Midbrain (tissue), 1 donor: ENCODE measurements at regions not wholly inside any gene's neighbourhood (a gene's known extent, or its start where the extent isn't known, plus 50 kb on each side); places are given as distances from the start of the nearest gene placed in this dataset.

Source experiments
- DNase-seq: peaks from one replicate; lab custom pipeline; 2025; lab: John Stamatoyannopoulos, UW

DNA sequence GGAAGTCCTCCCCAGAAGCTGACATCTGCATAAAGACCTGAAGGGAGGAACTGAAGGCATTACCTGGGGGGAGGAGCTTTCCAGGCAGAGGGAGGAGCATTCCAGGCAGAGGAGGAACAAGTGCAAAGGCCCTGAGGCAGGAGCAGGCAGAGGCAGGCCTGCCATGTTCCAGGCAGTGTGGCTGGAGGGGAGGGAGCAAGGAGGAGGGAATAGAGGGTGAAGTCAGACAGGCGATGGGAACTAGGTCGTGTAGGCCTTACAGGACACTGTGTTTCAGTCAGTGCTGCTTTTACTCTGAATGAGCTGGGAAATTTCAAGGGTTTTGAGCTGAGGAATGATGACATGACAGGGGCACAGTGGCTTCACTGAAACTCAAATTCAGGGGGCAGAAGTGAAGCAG lies 292.7 kb downstream of the BCOR start:
- DNase-seq: no peak

DNA sequence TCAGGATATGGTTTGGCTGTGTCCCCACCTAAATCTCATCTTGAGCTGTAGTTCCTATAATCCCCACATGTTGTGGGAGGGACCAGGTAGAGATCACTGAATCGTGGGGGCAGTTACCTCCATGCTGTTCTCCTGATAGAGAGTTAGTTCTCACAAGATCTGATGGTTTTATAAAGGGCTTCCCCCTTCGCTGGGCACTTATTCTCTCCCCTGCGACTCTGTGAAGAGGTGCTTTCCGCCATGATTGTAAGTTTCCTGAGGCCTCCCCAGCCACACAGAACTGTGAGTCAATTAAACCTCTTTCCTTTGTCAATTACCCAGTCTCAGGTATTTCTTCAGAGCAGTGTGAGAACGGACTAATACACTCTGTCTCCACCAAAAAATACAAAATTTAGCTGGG lies 291.9 kb downstream of the BCOR start:
- no peak for DNase-seq

DNA sequence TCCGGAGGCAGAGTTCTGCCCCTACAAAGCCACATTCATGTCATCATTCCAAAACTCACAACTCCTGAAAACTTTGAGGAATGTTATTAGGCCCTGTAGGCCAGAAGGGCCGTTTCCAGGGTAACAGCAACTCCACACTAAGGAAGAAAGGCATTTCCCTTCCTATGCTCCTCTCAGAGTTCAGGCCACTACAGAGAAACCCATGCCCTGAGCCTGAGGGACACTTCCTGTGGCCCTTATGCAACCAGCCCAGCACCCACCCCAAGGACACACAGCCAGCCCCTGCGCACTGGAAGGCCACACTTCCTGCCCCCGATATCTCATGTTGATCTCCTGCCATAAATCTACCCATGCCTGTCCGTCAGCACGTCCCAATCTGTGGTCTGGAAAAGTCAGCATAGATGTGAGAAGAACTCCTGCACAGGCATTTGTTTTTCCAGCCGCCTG lies 289.3 kb downstream of the BCOR start:
- no peak for DNase-seq

DNA sequence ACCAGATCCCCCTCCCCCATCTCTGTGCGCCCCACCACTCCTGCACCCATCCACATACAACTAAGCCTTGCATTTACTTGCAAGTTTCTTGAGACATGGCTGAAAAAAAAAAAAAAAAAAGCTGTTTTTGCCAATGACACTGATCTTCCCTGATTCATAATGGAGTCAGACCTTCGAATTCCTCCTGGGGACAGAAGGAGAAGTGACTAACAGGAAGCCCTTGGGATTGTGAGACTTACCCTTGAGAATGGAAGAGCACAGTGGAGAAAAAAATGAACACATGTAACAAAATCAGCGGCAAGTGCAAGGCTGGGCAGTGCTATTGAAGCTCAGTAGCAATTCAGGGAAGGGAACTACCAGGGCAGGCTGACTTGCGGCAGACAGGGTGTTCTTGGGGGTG lies 288.4 kb downstream of the BCOR start:
- DNase-seq: no peak

DNA sequence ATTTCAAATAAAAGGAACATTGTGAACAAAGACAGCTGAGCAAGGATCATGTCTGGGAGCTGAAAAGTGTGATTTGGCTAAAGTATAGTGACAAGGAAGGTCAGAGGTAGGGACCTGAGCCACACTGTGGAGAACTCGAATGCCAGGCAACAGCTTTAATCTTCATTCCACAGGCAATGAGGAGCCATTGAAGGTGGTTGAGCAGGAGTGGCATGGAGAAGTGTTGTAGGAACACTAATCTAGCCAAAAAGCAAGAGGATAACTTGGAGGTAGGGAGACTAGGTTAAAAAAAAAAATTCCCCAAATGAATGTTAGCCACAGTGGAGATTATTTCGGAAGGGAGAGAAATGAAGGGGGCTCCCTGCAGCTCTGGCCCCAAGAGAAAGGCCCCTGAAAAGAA lies 286.9 kb downstream of the BCOR start:
- no peak for DNase-seq

DNA sequence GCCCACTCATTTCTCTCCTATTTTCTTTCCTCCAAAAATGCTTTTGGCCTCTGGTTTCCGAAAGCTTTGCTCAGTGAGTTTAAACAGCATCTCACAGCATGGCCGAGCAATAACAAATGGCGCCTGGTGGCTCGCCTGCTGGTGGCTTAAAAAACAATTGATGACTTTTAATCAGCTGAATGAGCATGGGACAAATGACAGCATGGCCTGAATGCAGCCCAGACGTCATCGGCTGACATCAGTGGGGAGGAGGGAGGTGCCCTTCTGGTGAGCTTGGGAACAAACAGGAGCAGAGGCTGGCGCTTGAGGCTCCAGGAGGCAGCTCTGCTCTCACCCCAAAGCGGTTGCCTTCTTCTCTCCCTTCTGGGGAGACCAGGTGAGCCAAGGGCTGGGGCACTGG lies 286.4 kb downstream of the BCOR start:
- peak; percentile 23 for DNase-seq

DNA sequence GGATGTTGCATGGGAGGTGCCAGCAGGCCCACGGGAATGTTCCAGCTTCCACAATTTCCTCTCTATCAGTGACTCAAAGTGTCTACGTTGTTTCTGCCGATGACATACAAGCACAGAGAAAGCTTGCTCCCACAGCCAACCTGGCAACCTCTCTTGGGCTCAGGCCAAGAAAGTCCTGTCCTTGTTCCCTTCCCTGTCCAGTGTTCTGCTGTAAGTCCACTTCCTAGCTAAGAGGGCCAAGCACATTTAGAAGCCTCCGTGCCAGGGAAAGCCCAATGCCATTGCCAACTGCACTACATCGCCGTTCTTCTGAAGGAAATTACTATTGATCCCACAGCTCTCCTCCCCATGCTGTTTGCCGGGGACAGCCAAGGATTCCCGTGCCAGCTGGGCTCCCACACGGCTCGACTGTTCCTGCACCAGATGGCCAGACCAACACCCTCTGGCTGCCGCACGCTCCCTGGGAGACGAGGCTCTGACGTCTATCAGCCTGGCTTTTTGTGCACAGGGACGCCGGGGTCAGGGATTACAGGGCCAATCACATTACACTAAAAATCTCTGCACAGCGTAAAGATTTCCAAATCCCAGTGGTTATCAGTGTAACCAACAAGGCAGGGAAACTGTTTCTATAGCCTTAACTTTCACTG lies 284.0 kb downstream of the BCOR start:
- peak; percentile 49 for DNase-seq

DNA sequence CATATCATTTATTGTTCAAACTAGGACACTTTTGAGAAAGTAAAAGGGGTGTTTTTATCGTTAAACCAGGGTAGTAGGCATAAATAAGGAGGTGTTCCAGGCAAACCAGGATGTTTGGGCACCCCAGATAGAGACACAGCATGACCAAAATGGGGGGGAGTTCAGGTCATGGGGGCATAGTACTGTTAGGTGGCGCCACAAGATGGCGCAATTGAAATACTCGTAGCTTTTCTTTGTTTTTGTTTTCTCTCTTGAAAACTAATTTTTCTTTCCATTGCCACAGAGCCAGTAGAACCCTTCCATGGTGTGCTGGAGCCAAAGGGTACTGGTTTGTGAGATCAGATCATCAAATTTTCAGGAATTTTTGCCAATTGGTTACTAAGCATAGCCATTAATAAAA lies 283.4 kb downstream of the BCOR start:
- no peak for DNase-seq

DNA sequence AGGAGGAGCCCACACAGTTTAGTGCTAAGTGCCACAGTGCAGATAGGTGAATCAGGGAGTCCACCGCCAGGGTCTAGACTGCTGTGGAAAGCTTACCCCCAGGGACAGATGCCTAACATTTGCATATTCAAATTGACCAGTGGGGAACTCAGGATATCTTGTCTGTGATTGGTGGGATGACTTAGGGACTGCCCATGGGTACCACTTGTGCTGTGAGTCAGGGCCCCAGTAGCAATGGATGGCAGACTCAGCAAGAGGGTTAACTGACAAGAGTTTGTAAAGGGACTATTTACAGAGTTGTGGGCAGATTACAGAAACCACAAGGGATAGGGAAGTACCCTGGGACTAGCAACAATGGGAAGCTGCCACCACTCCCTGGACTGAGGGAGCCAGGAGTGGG lies 282.1 kb downstream of the BCOR start:
- no peak for DNase-seq

DNA sequence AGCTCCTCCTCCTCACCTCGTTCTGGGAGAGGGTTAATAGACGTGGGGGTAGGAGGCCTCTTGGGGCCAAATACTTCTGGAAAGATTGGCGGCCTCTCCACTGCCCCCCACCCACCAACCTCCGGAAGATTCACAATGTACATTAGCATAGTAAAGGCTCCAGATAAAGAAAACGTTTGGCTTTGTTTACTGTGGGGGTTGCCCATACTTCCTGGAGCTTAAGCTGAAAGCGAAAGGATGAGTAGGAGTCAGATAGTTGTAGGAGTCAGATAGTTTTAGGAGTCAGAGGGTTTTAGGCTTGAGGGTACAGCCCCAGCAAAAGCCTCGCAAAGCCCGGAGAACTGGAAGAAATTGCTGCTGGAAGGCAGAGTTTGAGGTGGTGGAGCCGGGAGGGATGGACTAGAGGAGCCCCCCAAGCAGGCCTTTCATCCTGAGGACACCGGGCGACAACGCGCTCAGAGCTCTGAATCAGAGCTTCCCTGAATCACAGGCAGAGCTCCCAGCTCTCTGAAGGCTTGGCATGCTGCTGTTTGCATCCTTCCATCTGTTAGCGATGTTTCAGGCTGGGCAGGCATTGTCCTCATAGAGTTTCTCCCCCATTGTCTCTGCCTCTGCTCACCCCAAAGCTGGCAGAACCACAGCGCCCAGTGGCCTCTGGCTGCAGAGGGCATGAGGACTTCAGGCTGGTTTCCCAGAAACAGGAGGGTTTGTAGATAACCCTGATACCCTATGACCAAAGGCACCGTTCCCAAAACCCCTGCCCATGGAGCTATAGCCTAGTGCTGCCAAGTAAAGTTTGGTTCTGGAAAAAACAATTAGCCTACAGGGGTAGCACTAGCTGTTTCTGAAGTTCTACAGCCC lies 280.7 kb downstream of the BCOR start:
- no peak for DNase-seq

DNA sequence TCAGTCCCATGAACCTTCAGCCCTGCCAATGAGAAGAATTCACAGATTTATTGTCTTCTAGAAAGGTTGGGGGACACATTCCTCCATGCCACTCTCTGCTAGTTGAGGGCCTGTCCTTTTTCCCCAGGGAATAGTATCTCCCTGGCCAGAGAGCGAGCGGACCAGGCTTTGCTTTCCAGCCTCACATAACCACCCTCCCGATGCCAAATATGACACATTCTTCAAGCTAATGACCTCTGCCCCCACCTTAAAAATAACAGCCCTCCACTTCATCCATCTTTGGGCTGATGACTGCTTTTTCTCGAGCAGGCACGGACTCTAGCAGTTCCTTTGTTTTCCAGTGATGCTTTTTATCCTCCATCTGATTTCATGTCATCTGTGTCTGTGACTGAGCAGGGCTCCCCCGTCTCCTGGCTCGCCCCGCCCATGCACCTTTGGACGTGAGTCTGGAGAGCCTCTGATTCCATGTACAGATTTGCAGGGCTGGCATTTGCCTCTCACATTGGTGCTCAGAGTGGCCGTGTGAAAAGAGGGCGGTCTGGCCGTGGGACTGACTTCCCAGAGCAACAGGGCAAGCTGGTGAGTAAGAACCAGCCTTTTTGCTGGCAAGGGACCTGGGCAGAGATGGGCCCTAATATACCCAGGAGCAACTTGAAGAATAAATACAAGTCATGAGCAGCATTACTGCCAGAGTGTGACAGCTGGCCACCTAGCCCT lies 279.8 kb downstream of the BCOR start:
- no peak for DNase-seq

DNA sequence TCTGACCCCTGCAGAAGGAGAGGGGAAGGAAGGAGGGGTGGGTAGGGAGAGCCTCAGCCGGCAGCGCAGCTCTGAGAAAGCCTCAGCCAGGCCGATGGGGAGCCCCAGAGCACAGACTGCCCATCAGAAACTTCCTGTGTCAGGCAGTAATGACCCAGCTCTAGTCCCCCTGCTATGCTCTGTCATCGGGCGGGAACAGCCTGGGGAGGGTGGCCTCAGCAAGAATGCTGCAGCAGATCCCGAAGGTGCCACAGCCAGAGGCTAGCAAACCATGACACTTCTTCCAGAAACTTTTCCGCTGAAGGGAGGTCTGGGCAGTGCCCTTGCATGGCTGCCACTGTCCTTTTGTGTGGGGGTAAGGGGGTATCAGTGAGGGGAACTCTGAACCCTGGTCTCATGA lies 279.0 kb downstream of the BCOR start:
- no peak for DNase-seq

DNA sequence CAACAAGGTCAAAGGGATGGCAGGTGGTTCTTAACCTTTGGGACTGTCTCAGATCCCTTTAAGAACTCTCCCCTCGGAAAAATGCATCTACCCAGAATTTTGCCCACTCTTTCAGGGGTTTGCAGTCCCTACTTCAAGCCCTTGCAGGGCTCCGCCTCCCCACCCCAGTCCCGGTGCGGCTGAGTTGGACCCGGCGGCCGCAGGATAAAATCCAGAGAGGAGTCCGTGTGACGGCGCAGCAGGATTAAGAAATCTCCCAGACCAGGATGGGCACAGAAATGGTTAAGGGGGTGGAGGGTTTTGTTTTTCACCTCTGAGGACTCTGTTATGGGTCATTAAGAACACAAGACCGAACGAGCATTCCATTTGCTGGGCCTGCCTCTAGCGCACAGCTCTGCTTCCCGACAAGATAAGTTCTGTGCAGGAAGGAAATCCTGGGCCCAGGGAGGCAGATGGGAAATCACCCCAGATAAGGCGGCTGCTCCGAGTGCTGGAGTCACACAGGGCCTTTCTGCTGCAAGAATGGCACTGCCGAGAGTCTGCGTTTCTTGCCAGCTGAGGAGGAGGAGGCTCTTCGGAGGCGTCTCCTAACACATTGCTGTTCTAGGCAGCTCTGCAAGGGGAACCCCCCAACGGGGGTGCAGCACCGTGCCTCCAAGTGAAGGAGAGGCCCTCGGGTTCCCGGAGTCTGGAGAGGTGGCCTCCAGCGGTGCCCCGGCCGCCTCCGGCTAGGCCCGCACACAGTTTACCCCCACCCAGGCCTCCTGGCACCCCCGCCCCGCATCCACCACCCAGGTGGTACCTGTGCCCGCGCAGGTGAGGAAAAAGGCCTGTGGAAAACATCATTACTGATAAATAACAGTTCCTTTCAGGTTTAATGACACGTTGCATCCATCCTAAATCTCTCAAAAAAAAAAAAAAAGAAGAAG lies 277.6 kb downstream of the BCOR start:
- DNase-seq: no peak

DNA sequence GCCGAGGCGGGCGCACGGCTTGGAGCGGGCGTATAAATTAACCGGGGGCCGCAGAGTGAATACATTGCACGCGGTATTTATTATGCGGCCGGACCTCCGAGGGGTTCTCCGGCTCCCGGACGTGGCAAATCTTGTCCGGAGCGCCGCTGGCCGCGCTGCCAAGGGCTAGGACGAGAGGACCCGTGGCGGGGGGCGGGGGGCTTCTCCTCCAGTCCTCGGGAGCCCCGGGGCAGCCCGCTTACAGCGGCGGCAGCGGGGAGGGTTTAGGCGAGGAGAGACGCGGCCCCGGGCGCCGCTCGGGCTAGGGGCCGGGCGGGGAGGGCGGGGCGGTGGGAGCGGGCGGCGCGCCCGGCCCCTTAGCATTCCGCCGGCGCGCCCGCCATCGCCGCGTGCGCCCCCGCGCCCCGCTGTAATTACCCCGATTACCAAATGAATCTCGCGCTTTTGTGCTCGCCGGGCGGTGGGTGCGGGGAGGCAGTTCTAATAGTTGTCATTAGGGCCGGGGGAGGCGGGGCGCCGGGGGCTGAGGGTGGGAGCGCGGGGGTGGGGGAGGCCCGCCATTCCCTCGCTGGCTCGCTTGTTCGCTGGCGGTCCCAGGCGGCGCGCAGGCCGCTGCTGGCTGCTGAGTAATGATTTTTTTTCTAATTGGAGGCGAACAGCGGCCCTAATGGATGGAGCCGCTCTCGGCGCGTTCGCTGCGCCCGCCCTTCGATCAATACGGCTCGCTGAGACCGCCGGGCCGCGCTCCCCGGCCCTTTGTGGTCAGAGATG lies 276.6 kb downstream of the BCOR start:
- DNase-seq: no peak

DNA sequence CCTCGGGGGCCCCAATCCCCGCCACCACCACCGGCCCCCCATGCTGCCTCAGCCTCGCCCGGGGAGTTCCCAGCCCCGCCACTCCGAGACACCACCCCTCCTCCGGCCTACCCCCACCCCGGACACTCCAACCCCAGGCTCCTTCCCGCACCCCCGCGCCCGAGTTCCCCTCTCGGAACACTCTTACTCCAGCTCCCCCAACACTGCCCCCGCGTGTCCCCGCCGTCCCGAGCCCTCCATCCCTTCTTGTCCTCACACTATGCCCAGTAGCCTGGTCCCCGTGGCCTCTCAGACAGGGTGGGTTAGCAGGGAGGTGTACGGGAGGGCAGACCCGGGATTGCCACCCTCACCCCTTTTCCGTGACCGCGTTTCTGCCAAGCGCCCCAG lies 276.1 kb downstream of the BCOR start:
- no peak for DNase-seq

DNA sequence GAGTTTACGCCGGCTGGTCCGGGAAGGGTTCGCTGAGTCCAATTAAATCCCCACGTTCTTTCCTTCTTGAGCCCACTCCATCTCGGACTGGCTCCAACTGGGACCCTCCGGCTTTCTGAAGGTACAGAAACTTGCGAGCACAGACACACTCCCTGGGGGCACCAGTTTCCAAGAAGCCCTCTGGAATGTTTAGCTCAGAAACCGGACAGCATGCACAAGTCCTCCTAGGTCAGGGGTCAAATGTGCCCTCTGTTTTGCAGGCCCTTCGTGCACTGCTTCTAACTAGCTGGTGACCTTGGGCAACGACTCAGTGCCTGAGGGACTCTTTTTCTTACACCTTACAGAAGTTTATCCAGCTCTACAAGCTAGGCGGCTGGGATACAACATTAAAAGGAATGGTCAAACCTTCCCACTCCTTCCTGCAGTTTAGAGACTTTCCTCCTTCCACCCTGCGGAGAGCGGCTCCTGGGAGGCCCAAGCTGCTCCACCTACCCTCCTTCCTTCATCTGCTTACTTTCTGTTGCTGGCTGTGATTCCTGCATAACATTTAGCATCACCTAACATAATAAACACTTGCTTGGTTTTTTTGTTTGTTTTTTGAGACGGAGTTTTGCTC lies 275.5 kb downstream of the BCOR start:
- no peak for DNase-seq

DNA sequence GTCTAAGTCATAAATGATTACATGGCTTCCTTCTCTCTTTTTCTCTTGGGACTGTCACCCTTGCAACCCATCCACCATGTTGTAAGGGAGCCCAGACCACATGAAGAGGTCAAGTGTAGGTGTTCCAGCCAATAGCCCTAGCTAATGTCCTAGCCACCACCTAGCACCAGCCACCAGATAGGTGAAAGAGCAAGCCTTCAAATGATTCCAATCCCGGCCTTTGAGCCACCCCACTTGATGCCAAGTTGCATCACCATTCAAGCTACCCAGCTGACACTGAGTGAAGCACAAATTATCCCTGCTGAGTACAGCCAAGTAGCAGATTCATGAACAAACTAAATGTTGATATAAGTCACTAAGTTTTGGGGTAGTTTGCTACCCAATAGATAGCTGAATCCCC lies 274.3 kb downstream of the BCOR start:
- no peak for DNase-seq

DNA sequence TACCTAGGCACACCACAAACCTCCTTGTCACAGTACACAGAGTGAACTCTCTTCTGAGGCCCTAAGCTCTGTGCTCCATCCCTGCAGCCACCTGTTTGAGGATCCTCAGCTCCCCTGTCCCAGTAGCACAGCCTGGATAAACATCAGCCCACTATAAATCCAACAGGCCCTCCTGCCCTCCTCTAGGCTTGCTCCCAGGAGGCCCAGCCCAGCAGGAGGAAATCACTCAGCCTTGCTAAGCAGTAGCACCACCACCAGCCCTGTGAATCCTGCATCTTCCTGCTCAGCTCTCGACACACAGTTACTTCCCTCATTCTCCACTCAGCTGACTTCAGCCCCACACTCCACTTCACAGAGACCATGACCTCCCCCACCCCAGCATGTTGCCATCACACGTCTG lies 273.9 kb downstream of the BCOR start:
- DNase-seq: no peak

DNA sequence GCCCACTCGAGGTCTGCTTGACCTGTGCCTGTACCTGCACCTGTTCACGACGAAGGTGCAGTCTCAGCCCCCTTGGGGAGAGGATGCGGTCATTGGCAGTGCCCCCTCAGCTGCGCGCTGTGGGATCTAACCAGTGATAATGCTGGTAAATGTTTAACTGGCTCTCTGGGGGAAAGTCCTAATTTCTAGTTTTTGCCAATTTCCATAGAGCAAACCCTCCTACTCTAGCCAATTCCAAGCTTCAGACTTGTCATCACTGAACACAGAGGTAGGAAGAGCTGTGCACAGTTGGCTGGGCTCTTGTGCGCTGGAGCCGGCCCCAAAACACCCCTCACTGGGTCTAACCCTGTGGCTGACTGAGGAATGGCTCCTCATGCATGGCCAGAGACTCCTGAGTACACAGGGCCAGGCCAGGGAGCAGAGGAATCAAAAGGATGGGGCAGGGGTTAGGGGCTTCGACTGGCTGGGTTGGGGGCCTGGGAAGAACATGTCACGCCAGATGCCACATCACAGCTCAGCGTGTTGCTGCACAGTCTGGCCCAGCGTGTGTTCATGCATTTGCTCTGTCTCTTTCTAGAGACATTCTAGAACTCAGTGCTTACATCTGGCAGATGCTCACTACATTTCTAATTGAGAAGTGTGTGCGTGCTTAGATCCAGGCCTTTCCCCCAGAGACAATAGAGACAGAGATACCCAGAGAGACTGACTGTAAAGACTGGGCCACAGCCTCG lies 270.8 kb downstream of the BCOR start:
- DNase-seq: no peak

DNA sequence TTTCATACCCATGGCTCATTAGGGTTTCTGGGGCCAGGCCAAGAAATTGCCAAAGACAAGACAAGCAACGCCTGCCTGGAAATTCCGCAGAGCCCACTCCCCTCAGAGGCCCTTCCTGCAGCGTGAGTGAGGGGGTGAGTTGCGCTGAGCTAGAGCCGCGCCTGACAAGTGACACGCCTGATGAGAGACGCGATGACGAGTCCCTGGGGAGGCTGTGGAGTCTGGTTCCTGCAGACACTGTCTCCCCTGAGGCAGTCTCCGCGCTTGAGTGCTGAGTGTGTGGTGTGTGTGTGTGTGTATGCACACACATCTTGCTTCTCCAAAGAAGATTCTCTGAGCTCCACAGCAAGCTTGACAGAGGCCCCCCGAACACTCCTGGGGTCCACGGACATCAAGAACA lies 269.8 kb downstream of the BCOR start:
- DNase-seq: no peak
